Liver (tissue), 8 donors: ENCODE measurements at regions not wholly inside any gene's neighbourhood (a gene's known extent, or its start where the extent isn't known, plus 50 kb on each side); places are given as distances from the start of the nearest gene placed in this dataset.

Experiments
- DNase-seq: peaks from one replicate; pipeline ENCODE4 v3.0.0-alpha.2; 2017; ENCODE audit warnings: low spot score
- H3K27ac ChIP-seq, 2 donors: one replicate each; pipeline ENCODE4 v1.7.0; 2013; ENCODE audit warnings: inconsistent platforms in 2 of 2, low read length in 2 of 2, control low read depth in 1 of 2, low read depth in 1 of 2, mild to moderate bottlenecking in 1 of 2
- H3K27me3 ChIP-seq, 4 donors: one replicate each; pipeline versions ENCODE4 v1.6.1 to v1.7.0; 2013; ENCODE audit warnings: low read length in 3 of 4, inconsistent platforms in 1 of 4, mild to moderate bottlenecking in 1 of 4, moderate library complexity in 1 of 4; ENCODE audit not compliant: control insufficient read depth in 4 of 4, insufficient read depth in 4 of 4
- H3K36me3 ChIP-seq, 4 donors: one replicate each; pipeline versions ENCODE4 v1.6.1 to v1.7.0; 2013; ENCODE audit warnings: low read length in 3 of 4, mild to moderate bottlenecking in 3 of 4, low read depth in 1 of 4, moderate library complexity in 1 of 4; ENCODE audit not compliant: control insufficient read depth in 4 of 4, insufficient read depth in 3 of 4
- H3K4me1 ChIP-seq, 4 donors: one replicate each; pipeline versions ENCODE4 v1.6.1 to v1.7.0; 2013; ENCODE audit warnings: low read length in 3 of 4, mild to moderate bottlenecking in 3 of 4, moderate library complexity in 1 of 4; ENCODE audit not compliant: control insufficient read depth in 4 of 4, insufficient read depth in 4 of 4
- H3K4me3 ChIP-seq, 3 donors: one replicate each; pipeline versions ENCODE4 v1.6.1 to v1.7.0; 2013; ENCODE audit warnings: low read length in 3 of 3, control low read depth in 1 of 3, low read depth in 1 of 3, mild to moderate bottlenecking in 1 of 3
- H3K9ac ChIP-seq, 2 donors: one replicate each; pipeline ENCODE4 v1.7.0; 2013; ENCODE audit warnings: low read length in 2 of 2, mild to moderate bottlenecking in 2 of 2, moderate library complexity in 2 of 2, control low read depth in 1 of 2, low read depth in 1 of 2
- H3K9me3 ChIP-seq, 4 donors: one replicate each; pipeline versions ENCODE4 v1.6.1 to v1.7.0; 2013; ENCODE audit warnings: low read length in 3 of 4; ENCODE audit not compliant: control insufficient read depth in 4 of 4
- ATF3 ChIP-seq: IDR thresholded peaks from 2 replicates; pipeline ENCODE4 v1.6.1; 2016; ENCODE audit warnings: antibody characterized with exemption
- CTCF ChIP-seq: fragments of 150-350 bp; IDR thresholded peaks from 2 replicates; pipeline ENCODE4 v1.5.1; 2017; ENCODE audit warnings: improper control_type of control experiment, low read depth, low read length; ENCODE audit not compliant: missing input control
- EGR1 ChIP-seq, 2 donors: IDR thresholded peaks; 2 replicates each; pipeline ENCODE4 v1.6.1; 2016 to 2018; ENCODE audit warnings: antibody characterized with exemption in 2 of 2, low read depth in 2 of 2
- FOXA1 ChIP-seq: IDR thresholded peaks from 2 replicates; pipeline ENCODE4 v1.6.1; 2016; ENCODE audit warnings: antibody characterized with exemption
- FOXA2 ChIP-seq: IDR thresholded peaks from 2 replicates; pipeline ENCODE4 v1.6.1; 2016; ENCODE audit warnings: antibody characterized with exemption
- GABPA ChIP-seq, 2 donors: IDR thresholded peaks in 1 of 2; conservative IDR thresholded peaks in 1 of 2; 2 replicates each; pipeline ENCODE4 v1.6.1; 2016; ENCODE audit warnings: antibody characterized with exemption in 2 of 2, mild to moderate bottlenecking in 1 of 2, moderate library complexity in 1 of 2
- HNF4A ChIP-seq, 2 donors: conservative IDR thresholded peaks; 2 replicates each; pipeline ENCODE4 v1.6.1; 2016; ENCODE audit warnings: antibody characterized with exemption in 2 of 2, mild to moderate bottlenecking in 2 of 2
- HNF4G ChIP-seq: IDR thresholded peaks from 2 replicates; pipeline ENCODE4 v1.6.1; 2016; ENCODE audit warnings: antibody characterized with exemption
- JUND ChIP-seq, 2 donors: IDR thresholded peaks; 2 replicates each; pipeline ENCODE4 v1.6.1; 2016; ENCODE audit warnings: antibody characterized with exemption in 2 of 2
- MAX ChIP-seq: IDR thresholded peaks from 2 replicates; pipeline ENCODE4 v1.6.1; 2016; ENCODE audit warnings: antibody characterized with exemption
- NR2F2 ChIP-seq: IDR thresholded peaks from 2 replicates; pipeline ENCODE4 v1.6.1; 2016; ENCODE audit warnings: antibody characterized with exemption
- RAD21 ChIP-seq, 2 donors: IDR thresholded peaks; 2 replicates each; pipeline ENCODE4 v1.6.1; 2016; ENCODE audit warnings: antibody characterized with exemption in 2 of 2, mild to moderate bottlenecking in 2 of 2
- RXRA ChIP-seq, 2 donors: IDR thresholded peaks; 2 replicates each; pipeline ENCODE4 v1.6.1; 2017 to 2018; ENCODE audit warnings: antibody characterized with exemption in 2 of 2, mild to moderate bottlenecking in 1 of 2
- SP1 ChIP-seq: IDR thresholded peaks from 2 replicates; pipeline ENCODE4 v1.6.1; 2018; ENCODE audit warnings: antibody characterized with exemption, mild to moderate bottlenecking
- TAF1 ChIP-seq: conservative IDR thresholded peaks from 2 replicates; pipeline ENCODE4 v1.6.1; 2016; ENCODE audit warnings: antibody characterized with exemption, mild to moderate bottlenecking
- YY1 ChIP-seq: IDR thresholded peaks from 2 replicates; pipeline ENCODE4 v1.6.1; 2016; ENCODE audit warnings: antibody characterized with exemption, mild to moderate bottlenecking
- ZBTB33 ChIP-seq: IDR thresholded peaks from 2 replicates; pipeline ENCODE4 v1.6.1; 2016; ENCODE audit warnings: antibody characterized with exemption
- WGBS: extraction: QIAGEN DNeasy Blood & Tissue Kit; methylation state at CpG from one replicate; pipeline ENCODE4 v1.1.7; 2013; 5-methylcytosine and 5-hydroxymethylcytosine counted together
- TF ChIP-seq, protein P1 (sequence below): IDR thresholded peaks from 2 replicates; pipeline ENCODE4 v1.6.1; 2016; ENCODE audit warnings: antibody characterized with exemption, mild to moderate bottlenecking
- donor health status: healthy.
- donor health status: healthy.
- donor health status: healthy.
- donor health status: healthy.
- donor health status: healthy.

DNA sequence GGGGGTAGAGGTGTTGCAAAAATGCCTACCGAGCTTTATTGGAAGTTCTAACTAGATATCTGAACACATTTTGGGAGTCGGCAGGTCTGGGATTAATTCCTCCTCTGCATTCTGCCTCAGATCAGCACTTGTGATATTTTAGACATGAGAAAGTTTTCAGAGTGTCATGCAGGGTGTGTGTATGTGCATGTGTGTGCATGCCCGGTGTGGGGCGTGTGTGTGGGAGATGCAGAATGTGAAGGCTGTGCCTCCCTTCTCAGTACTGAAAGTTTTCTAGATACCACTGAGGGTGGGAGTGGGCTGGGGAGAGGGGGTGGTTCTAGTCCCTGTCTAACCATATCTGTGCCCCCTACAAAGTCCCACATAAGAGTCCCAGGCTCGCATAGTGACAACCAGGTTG lies 180.0 kb upstream of the NTM start:
- Histone ChIP-seq H3K4me3 (no peak overlapping the region), H3K4me1 (peaks cover 0 to under 1% (median 0%) of the 10 kb centered on the region in 4 donors), H3K36me3 (no peaks in the 10 kb centered on the region), H3K27me3 (peaks cover 0 to 2% (median under 1%) of the 10 kb centered on the region in 4 donors), H3K27ac (no peak overlapping the region), H3K9me3 (no peaks in the 10 kb centered on the region), H3K9ac (no peak overlapping the region)
- WGBS, result 74% methylated on average over 5 of the region's 5 CpGs
- TF ChIP-seq RXRA (IDR thresholded peaks at IDR 0.05) (no peak), RAD21 (IDR thresholded peaks at IDR 0.05) (no peak), MAX (no peak), ZBTB33 (no peak), NR2F2 (no peak), TAF1 (no peak), HNF4G (no peak), YY1 (no peak), CTCF (no peak), FOXA1 (no peak), JUND (IDR thresholded peaks at IDR 0.05) (no peak), HNF4A (conservative IDR thresholded peaks at IDR 0.05) (no peak), FOXA2 (no peak), SP1 (no peak), GABPA (IDR thresholded peaks at IDR 0.05 in 1 of 2, conservative IDR thresholded peaks at IDR 0.05 in 1 of 2) (no peak), EGR1 (IDR thresholded peaks at IDR 0.05; ENCODE audit: low read depth in 2 of 2) (no peak), ATF3 (no peak)
- TF ChIP-seq, protein P1, sequence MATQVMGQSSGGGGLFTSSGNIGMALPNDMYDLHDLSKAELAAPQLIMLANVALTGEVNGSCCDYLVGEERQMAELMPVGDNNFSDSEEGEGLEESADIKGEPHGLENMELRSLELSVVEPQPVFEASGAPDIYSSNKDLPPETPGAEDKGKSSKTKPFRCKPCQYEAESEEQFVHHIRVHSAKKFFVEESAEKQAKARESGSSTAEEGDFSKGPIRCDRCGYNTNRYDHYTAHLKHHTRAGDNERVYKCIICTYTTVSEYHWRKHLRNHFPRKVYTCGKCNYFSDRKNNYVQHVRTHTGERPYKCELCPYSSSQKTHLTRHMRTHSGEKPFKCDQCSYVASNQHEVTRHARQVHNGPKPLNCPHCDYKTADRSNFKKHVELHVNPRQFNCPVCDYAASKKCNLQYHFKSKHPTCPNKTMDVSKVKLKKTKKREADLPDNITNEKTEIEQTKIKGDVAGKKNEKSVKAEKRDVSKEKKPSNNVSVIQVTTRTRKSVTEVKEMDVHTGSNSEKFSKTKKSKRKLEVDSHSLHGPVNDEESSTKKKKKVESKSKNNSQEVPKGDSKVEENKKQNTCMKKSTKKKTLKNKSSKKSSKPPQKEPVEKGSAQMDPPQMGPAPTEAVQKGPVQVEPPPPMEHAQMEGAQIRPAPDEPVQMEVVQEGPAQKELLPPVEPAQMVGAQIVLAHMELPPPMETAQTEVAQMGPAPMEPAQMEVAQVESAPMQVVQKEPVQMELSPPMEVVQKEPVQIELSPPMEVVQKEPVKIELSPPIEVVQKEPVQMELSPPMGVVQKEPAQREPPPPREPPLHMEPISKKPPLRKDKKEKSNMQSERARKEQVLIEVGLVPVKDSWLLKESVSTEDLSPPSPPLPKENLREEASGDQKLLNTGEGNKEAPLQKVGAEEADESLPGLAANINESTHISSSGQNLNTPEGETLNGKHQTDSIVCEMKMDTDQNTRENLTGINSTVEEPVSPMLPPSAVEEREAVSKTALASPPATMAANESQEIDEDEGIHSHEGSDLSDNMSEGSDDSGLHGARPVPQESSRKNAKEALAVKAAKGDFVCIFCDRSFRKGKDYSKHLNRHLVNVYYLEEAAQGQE, result no peak
- no peak for DNase-seq
